ENCODE measurements at regions not wholly inside any gene's neighbourhood (a gene's known extent, or its start where the extent isn't known, plus 50 kb on each side); places are given as distances from the start of the nearest gene placed in this dataset.
"Not testable (repeated sequence)": the region's sequence is repeated elsewhere in the genome, so short reads cannot be mapped to it uniquely, and the experiment has no call there.

DNA sequence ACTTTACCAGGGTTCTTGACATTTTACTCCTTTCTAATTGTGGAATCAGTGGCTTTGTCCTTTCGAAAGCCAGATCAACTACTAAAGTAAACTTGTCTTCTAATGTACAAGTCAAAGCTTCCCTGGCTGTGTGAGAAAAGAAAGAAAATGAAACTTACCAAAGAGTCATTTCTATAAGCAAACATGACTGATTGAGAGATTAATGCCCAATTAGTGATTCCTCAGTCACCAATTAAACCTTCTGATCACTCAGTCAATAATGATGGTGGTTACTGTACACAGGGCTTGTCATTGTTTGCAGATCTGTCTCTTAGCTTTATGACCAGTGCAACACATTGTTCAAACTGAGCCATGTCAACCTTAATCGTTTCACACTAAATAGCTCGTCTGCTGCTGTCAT lies 1168.4 kb upstream of the CITED2 start:
- DNase-seq: no peak

- no peak for DNase-seq
Observed at GRCh38 chr6:140541288-140541687, 1166.8 kb upstream of the CITED2 start.

DNA sequence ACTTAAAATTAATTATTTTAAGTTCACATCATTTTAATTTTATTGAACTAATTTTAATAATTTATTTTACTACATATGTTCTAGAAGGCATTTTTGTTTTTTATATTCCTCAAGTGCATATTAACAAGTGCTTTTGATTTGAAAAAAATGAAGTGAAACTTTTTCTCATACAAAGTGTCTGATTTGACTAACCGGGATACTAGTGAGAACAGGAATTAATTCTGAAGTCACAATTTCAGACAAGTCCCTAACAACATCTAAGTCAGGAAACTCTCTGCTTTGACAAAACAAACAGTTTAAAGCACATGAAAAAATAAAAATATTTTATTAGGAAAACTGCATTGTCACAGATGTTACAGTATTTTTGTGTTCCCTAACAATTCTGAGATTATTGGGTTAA lies 1166.3 kb upstream of the CITED2 start:
- DNase-seq: no peak

- no peak for DNase-seq
Observed at GRCh38 chr6:140538926-140539325, 1164.5 kb upstream of the CITED2 start.

DNA sequence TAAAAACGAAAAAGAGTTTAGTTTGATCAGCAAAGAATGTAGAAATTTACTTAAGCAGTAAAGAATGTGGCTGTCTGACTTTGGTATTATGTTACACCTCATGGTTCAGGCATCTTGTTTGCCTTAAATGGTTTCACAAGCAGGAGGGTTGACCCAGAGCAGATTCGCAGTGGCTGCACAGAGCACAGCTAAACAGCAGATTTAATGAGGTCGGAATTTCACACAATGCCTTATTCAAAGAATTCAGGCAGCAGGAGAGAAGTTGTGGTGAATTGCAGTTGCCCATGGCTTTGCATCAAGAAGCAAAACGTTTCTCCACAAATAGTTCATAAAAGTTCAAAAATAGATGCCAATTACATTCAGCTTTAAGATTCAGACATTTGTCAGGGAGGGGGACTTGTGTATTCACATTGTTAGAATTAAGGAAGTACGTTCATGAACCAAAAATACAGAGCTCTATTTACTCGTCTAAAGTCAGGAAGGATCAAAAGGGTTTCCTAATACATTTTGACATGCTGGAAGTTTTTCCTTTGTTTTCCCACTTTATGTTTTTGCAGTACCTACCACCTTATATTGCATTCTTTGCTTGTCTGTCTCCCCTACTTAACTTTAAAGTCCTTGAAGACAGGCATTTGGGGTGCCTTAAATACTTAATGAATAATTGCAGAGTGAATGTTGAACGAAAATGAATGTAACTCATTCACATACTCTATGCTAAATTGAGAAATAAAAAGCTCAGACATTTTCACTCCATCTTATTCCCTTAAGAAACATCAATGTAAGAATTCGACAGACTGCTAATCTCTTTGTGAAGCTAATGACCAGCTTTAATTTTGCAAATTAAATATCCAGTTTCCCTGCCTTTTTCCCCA lies 1163.6 kb upstream of the CITED2 start:
- DNase-seq: no peak

- DNase-seq: no peak
Observed at GRCh38 chr6:140537211-140537610, 1162.8 kb upstream of the CITED2 start.

DNA sequence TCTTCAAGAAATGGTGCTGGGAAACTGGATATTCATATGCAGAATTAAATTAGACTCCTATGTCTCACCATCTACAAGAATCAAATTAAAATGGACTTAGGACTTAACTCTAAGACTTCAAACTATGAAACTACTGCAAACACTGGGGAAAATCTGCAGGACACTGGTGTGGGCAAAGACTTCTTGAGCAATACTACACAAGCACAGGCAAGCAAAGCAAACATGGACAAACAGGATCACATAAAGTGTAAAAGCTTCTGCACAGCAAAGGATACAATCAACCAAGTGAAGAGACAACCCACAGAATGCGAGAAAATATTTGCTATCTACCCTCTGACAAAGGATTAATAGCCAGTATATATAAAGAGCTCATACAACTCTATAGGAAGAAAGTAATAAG lies 1161.1 kb upstream of the CITED2 start:
- no peak for DNase-seq

DNA sequence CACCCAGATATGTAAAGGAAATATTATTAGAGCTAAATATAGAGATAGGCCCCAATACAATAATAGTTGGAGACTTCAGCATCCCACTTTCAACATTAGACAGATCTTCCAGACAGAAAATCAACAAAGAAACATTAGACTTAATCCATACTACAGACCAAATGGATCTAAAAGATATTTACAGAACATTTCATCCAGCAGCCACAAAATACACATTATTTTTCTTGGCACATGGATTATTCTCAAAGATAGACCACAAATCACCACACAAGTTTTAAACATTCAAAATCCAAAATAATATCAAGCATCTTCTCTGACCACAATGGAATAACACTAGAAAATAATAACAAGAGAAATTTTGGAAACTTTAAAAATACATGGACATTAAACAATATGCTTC lies 1159.1 kb upstream of the CITED2 start:
- DNase-seq: no peak

DNA sequence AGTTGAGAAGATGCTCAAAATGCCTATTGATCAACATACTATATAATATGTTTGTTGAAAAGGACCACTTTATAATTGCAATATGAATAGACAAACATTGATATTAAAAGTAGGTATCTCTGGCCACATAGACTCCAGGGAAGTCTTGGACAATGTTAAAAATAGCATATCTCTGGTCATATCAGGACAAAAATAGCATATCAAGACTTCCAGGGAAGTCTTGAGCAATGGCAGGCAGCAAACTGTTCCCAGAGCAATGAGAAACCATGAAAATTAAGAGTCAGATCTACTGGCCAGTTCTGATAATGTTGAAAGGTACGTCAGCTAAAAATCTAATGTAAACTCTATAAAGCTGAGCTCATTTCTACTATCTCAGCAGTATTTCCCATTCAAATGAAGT lies 1130.3 kb upstream of the CITED2 start:
- DNase-seq: no peak

- no peak for DNase-seq
Observed at GRCh38 chr6:140500849-140501248, 1126.4 kb upstream of the CITED2 start.

- no peak for DNase-seq
Observed at GRCh38 chr6:140499607-140500006, 1125.2 kb upstream of the CITED2 start.

- DNase-seq: no peak
Observed at GRCh38 chr6:140494321-140495108, 1120.1 kb upstream of the CITED2 start.

GRCh38 chr6:140493470-140493869 lies 1119.0 kb upstream of the CITED2 start:
- DNase-seq: not testable (repeated sequence)

- no peak for DNase-seq
Observed at GRCh38 chr6:140490081-140490480, 1115.6 kb upstream of the CITED2 start.

- no peak for DNase-seq
Observed at GRCh38 chr6:140487586-140487985, 1113.1 kb upstream of the CITED2 start.

- no peak for DNase-seq
Observed at GRCh38 chr6:140486450-140487361, 1112.3 kb upstream of the CITED2 start.

- no peak for DNase-seq
Observed at GRCh38 chr6:140485740-140486449, 1111.4 kb upstream of the CITED2 start.

GRCh38 chr6:140480852-140481251 lies 1106.4 kb upstream of the CITED2 start:
- DNase-seq: no peak

DNA sequence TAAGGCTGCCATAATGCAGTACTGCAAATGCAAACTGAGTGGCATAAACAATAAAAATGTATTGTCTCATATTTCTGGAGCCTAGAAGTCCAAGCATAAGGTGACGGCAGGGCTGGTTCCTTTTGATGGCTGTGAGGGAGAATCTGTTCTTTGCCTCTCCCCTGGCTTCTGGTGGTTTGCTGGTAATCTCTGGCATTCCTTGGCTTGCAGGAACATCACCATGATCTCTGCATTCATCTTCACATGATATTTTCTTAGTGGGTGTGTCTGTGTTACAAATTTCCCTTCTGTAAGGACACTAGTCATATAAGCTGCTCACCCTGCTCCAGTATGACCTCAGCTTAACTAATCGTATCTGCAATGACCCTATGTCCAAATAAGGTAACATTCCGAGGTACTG lies 1104.2 kb upstream of the CITED2 start:
- DNase-seq: no peak

- DNase-seq: no peak
Observed at GRCh38 chr6:140475086-140475485, 1100.6 kb upstream of the CITED2 start.

- no peak for DNase-seq
Observed at GRCh38 chr6:140464720-140465119, 1090.3 kb upstream of the CITED2 start.

DNA sequence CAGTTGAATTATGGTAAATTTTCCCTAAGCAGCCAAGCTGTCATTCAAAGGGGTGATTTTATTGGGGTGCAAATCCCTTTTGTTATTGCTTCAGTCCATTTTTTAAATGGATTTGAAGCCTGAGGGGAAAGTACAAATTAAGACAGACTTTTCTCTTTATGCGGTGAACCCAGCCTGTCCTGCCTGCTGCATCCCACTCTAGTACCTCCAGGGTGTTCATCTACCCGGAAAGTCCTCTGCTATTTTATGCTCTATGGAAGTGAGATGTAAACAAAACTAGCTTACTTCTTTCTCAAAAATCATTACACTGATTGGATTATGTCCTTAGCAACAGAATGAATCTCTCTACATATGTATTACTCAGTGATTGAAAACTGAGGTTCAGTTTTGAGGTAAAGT lies 1088.9 kb upstream of the CITED2 start:
- DNase-seq: no peak

All from NCI-H526 (cell line).